Epithelial cell of prostate (primary cell): ENCODE measurements at regions not wholly inside any gene's neighbourhood (a gene's known extent, or its start where the extent isn't known, plus 50 kb on each side); places are given as distances from the start of the nearest gene placed in this dataset.
"Not testable (repeated sequence)": the region's sequence is repeated elsewhere in the genome, so short reads cannot be mapped to it uniquely, and the experiment has no call there.

Experiments
- DNase-seq: peaks from one replicate; pipeline ENCODE4 v3.0.0-alpha.2; 2011; ENCODE audit warnings: low read depth, low spot score
- H3K27ac ChIP-seq: fragments of 450-650 bp; 2 replicates; pipeline ENCODE4 v1.5.1; 2017; ENCODE audit warnings: mild to moderate bottlenecking

DNA sequence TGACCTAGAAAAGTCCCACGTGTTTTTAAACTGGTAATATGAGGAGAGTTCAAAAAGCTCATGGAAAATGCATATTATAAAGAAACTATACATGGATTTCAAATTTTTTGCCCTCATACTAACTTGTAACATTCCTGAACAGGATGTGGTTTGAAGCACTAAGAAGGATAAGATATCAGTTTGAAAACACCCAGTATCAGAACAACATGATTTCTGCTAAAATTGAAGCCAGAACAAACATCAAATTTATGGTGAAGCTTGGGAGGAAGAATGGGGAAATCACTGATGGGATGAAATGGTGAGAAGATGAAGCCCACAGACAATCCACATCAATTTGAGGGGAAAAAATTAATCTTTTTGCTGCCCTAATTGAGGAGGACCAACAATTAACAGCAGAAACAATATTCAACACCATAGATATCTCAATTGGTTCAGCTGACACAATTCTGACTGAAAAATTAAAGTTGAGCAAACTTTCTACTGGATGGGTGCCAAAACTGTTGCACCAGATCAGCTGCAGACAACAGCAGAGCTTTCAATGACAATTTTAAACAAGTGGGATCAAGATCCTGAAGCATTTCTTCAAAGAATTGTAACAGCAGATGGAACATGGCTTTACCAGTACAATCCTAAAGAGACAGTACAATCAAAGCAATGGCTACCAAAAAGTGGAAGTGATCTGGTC is 113.2 kb upstream of the SNX2 start:
- no peak for DNase-seq
- no peak overlapping the region for H3K27ac ChIP-seq

DNA sequence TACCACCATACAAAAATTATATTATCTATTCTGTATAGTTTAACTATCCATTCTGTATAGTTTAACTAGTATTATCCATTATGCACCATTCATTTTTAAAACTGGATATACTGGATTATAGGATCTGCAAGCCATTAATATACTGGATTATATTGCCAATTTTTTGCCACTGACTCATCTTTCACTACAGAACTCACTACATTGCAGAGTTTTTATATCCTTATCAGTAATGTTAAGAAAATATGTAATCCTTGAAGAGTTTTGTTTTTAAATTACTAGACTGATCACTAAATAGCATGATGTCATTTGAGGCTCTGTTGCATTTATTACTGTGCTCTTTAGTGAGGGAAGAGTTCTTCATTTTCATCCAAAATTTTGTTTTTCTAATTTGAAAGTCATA is 109.8 kb upstream of the SNX2 start:
- H3K27ac ChIP-seq, result no peak overlapping the region
- DNase-seq, result no peak

DNA sequence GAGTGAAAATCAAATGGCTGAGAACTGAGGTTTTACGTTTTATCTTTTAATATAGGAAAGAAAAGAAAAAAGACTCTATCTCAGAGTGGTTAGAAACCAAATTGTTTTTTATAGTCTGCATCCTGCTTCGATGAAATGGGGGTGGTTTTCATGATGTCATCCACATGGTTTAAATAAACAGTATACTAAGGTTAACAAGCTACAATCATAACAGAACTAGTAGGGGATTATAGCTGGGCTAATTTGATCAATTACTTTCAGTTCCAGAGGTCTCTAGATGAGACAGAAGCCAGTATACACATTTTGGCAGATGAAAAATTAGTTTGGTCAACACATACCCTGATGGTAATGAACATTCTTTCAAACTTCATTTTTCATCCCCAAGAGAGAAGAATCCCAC is 106.3 kb upstream of the SNX2 start:
- DNase-seq, result no peak

GRCh38 chr5:122669709-122670108 is 105.2 kb upstream of the SNX2 start:
- not testable (repeated sequence) for DNase-seq, H3K27ac ChIP-seq

More for the DNA sequence above, 106.3 kb upstream of the SNX2 start:
- H3K27ac ChIP-seq, result no peak overlapping the region

- no peak overlapping the region for H3K27ac ChIP-seq
- DNase-seq, result no peak
Observed at GRCh38 chr5:122673343-122673742, 101.5 kb upstream of the SNX2 start.

DNA sequence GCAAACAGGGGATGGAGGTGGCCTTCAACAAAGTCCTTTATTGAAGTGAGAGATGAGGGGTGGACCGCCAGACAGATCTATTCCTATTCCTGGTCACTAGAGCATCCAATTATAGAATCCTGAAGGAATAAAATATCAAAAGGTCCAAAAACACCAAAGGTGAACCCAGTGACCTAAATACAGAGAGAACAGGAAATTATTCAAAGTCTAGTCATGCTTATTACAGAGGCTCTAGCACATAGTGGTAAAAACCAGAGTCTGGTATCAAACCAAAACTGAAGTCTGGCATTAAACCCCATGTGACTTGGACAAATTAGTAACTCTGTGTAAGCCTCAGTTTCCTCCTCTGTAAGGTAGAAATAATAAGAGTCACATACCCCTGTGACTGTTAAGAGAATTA is 100.5 kb upstream of the SNX2 start:
- H3K27ac ChIP-seq, result no peak overlapping the region
- no peak for DNase-seq

GRCh38 chr5:122680623-122681350 is 94.1 kb upstream of the SNX2 start:
- H3K27ac ChIP-seq, result no peak overlapping the region
- no peak for DNase-seq

DNA sequence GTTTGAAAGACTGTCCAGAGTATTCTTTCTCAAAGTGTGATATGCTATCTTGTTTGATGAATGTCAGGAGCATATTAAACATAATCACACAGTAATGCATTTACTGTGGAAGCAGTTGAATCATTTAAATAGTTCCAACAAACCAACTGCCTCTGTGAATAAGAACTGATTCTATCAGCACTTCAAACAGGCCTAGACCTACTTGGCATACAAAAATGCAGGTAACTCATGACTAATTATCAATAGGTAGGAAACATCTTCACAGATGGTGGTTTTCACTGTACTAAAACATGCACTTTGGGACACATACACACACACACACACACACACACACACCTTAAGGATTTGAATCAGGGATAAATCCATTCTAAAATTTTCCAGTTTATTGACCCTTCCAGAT is 91.2 kb upstream of the SNX2 start:
- no peak for DNase-seq
- H3K27ac ChIP-seq, result no peak overlapping the region

DNA sequence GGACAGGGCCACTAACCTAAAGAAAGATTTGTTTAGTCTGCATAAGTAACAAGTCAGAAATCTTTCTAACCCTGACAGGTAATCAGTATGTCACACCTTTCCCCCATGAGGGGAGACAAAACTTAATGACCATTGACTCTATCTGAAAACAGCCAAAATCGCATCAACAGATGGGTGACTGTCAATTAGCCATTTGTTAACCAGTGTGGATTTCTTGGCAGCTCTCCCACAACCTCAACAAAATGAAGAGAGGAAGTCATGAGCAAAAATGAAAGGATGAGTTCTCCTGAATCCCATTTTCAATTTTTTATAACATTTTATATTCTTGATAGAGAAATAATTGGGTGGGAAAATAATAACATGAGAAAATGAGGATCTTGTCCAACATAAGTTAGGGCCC is 84.6 kb upstream of the SNX2 start:
- no peak for DNase-seq
- H3K27ac ChIP-seq, result no peak overlapping the region

DNA sequence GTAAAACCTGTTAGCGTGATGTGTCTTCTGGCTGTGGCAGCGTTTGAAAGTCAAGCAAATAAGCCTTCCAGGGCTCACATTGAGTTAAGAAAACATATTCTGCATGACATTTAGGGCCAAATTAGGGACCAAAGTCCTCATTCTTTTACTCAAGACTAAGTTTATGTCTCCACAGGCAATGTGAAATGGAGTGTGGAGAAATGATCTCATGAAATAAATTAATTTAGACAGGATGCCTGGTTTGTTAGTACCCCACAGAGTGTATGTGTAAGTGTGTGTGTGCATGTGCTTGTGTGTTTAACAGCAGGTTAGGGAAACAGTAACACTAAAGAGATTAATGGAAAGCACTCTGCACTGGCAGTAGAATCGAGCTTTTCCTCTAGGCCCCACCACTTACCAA is 82.9 kb upstream of the SNX2 start:
- H3K27ac ChIP-seq, result no peak overlapping the region
- no peak for DNase-seq

- no peak overlapping the region for H3K27ac ChIP-seq
- DNase-seq, result no peak
Observed at GRCh38 chr5:122693963-122694362, 80.9 kb upstream of the SNX2 start.

GRCh38 chr5:122694884-122695283 is 80.0 kb upstream of the SNX2 start:
- DNase-seq, result no peak
- no peak overlapping the region for H3K27ac ChIP-seq

DNA sequence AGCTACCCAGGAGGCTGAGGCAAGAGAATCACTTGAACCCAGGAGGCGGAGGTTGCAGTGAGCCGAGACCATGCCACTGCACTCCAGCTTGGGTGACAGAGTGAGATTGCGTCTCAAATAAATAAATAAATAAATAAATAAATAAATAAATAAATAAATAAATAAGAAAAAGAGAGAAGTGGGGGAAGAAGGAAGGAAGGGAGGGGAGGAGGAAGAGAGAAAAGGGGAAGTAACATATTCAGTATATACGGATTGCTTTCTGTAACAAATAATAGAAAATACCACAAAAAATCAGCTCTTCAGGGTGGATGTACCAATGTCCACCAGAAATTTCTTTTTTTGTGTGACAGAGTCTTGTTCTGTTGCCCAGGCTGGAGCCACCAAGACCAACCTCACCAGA is 78.1 kb upstream of the SNX2 start:
- DNase-seq, H3K27ac ChIP-seq: not testable (repeated sequence)

DNA sequence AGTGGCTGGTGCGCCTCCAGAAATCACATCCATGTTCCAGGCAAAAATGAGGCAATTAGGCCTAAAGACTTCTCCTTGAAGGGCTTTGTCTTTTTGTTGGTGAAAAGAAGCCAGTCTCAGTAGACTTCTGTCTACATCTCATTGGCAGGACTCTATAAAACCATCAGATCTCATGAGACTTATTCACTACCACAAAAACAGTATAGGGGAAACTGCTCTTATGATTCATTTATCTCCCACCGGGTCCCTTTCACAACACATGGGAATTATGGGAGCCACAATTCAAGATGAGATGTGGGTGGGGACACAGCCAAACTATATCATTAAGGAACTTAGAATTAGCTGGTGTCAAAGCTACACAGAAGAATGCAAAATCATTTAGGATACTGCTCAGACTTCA is 77.7 kb upstream of the SNX2 start:
- no peak for DNase-seq
- no peak overlapping the region for H3K27ac ChIP-seq

- DNase-seq, result no peak
- H3K27ac ChIP-seq, result no peak overlapping the region
Observed at GRCh38 chr5:122699201-122699600, 75.7 kb upstream of the SNX2 start.

GRCh38 chr5:122701640-122702523 is 73.0 kb upstream of the SNX2 start:
- H3K27ac ChIP-seq, result no peak overlapping the region
- DNase-seq, result no peak

- no peak overlapping the region for H3K27ac ChIP-seq
- no peak for DNase-seq
Observed at GRCh38 chr5:122702524-122702875, 72.4 kb upstream of the SNX2 start.

- DNase-seq, result no peak
- H3K27ac ChIP-seq, result no peak overlapping the region
Observed at GRCh38 chr5:122703203-122703602, 71.7 kb upstream of the SNX2 start.

DNA sequence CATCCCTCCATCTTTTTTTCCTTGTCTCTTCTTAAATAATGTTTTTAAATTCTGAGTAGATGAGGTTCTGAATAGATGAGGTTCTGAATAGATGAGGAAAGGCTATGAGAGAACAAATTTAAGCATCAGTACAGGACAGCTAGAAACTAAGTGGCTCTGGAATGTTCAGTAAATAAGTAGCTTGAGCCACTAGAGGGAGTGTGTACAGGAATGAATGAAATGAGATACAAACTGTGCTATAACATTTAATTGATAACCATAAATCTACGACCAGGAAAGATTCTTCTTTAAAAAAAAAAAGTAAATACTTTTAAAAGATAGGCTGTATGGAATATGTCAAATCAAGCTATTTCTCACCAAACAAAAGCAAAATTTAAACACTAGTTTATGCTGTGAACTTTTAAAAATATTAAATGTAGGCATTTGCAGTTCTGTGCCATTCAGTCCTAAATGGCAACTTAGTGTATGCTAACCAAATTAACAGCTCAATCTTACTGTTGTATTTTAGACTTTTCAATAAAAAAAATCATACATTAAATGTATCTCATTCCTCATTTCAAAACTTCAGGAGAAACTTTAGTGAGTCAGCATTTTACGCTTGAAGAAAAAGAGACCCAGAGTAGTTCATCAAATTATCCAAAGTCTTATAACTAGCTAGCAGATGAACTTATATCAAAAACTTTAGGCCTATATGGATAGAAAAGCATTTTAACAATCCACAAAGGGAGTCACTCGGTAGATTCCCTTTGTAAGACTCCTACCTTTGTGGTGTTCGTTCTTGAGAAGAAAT is 70.4 kb upstream of the SNX2 start:
- DNase-seq, result no peak
- no peak overlapping the region for H3K27ac ChIP-seq

GRCh38 chr5:122705851-122706250 is 69.0 kb upstream of the SNX2 start:
- no peak overlapping the region for H3K27ac ChIP-seq
- DNase-seq, result no peak
